MM.1S (cell line): ENCODE measurements at regions not wholly inside any gene's neighbourhood (a gene's known extent, or its start where the extent isn't known, plus 50 kb on each side); places are given as distances from the start of the nearest gene placed in this dataset.

Experiments
- CTCF ChIP-seq: fragments of 300-600 bp; sonication (generic); IDR thresholded peaks from 2 replicates; pipeline ENCODE4 v1.5.1; 2016; ENCODE audit warnings: antibody characterized with exemption, low read length, mixed read lengths
- EZH2 ChIP-seq: fragments of 300-600 bp; sonication (generic); optimal IDR thresholded peaks from 2 replicates; pipeline ENCODE3; 2017; ENCODE audit warnings: low read depth, mild to moderate bottlenecking, antibody characterized with exemption, low read length, mixed read lengths

- TF ChIP-seq EZH2 (no peak), CTCF (no peak)
These were observed 249.2 kb upstream of the KLF4 start for GRCh38 chr9:107738789-107739188.
